Neural crest cell (in vitro differentiated cells): ENCODE measurements at regions not wholly inside any gene's neighbourhood (a gene's known extent, or its start where the extent isn't known, plus 50 kb on each side); places are given as distances from the start of the nearest gene placed in this dataset.

Experiments used
- DNase-seq: peaks from one replicate; pipeline ENCODE4 v3.0.0; 2021; ENCODE audit warnings: low read depth, mixed read lengths, low spot score
- H3K27ac Mint-ChIP-seq: one replicate; pipeline ENCODE4 v1.8.0; 2021; ENCODE audit warnings: mild to moderate bottlenecking, mixed read lengths; ENCODE audit not compliant: unreplicated experiment
- H3K27me3 Mint-ChIP-seq: 2 replicates; pipeline ENCODE4 v1.8.0; 2021; ENCODE audit warnings: low read depth, mild to moderate bottlenecking, mixed read lengths
- H3K36me3 Mint-ChIP-seq: 2 replicates; pipeline ENCODE4 v1.8.0; 2021; ENCODE audit warnings: low read depth, mild to moderate bottlenecking, mixed read lengths
- H3K4me1 Mint-ChIP-seq: 2 replicates; pipeline ENCODE4 v1.8.0; 2021; ENCODE audit warnings: mixed read lengths
- H3K4me3 Mint-ChIP-seq: one replicate; pipeline ENCODE4 v1.8.0; 2021; ENCODE audit warnings: mild to moderate bottlenecking, mixed read lengths
- H3K9me3 Mint-ChIP-seq: 2 replicates; pipeline ENCODE4 v1.8.0; 2021; ENCODE audit warnings: mixed read lengths
- CTCF ChIP-seq: fragments of 200-600 bp; sonication (generic); conservative IDR thresholded peaks from 2 replicates; pipeline ENCODE4 v1.5.0; 2021; ENCODE audit warnings: antibody characterized with exemption, mild to moderate bottlenecking

- TF ChIP-seq CTCF = no peak
- H3K27ac Mint-ChIP-seq = no peak overlapping the region
- no peak for DNase-seq
- no peaks in the 10 kb centered on the region for H3K27me3 Mint-ChIP-seq
- H3K9me3 Mint-ChIP-seq = peaks cover 3% of the 10 kb centered on the region
- H3K4me3 Mint-ChIP-seq = no peak overlapping the region
- peaks cover 3% of the 10 kb centered on the region for H3K4me1 Mint-ChIP-seq
- no peaks in the 10 kb centered on the region for H3K36me3 Mint-ChIP-seq
Observed at GRCh38 chr15:29440541-29440940, 170.9 kb upstream of the NSMCE3 start.

- H3K36me3 Mint-ChIP-seq = no peaks in the 10 kb centered on the region
- H3K27ac Mint-ChIP-seq = no peak overlapping the region
- TF ChIP-seq CTCF = no peak
- peaks cover 6% of the 10 kb centered on the region for H3K4me1 Mint-ChIP-seq
- H3K9me3 Mint-ChIP-seq = peaks cover 3% of the 10 kb centered on the region
- no peaks in the 10 kb centered on the region for H3K27me3 Mint-ChIP-seq
- no peak for DNase-seq
- no peak overlapping the region for H3K4me3 Mint-ChIP-seq
Observed at GRCh38 chr15:29438703-29439055, 169.1 kb upstream of the NSMCE3 start.

GRCh38 chr15:29437888-29438702 lies 168.5 kb upstream of the NSMCE3 start:
- Mint-ChIP-seq H3K27ac (no peak overlapping the region), H3K9me3 (peaks cover 3% of the 10 kb centered on the region), H3K27me3 (no peaks in the 10 kb centered on the region), H3K36me3 (no peaks in the 10 kb centered on the region), H3K4me1 (peaks cover 7% of the 10 kb centered on the region), H3K4me3 (no peak overlapping the region)
- DNase-seq = no peak
- TF ChIP-seq CTCF = no peak

GRCh38 chr15:29435811-29436210 lies 166.2 kb upstream of the NSMCE3 start:
- Mint-ChIP-seq H3K4me3 (no peak overlapping the region), H3K9me3 (peaks cover 3% of the 10 kb centered on the region), H3K4me1 (peaks cover 7% of the 10 kb centered on the region), H3K36me3 (no peaks in the 10 kb centered on the region), H3K27me3 (no peaks in the 10 kb centered on the region), H3K27ac (no peak overlapping the region)
- DNase-seq = no peak
- no peak for TF ChIP-seq CTCF

GRCh38 chr15:29434280-29434679 lies 164.7 kb upstream of the NSMCE3 start:
- no peak overlapping the region for H3K27ac Mint-ChIP-seq
- no peak for DNase-seq
- H3K36me3 Mint-ChIP-seq = no peaks in the 10 kb centered on the region
- H3K9me3 Mint-ChIP-seq = no peaks in the 10 kb centered on the region
- H3K4me1 Mint-ChIP-seq = peaks cover 7% of the 10 kb centered on the region
- no peaks in the 10 kb centered on the region for H3K27me3 Mint-ChIP-seq
- no peak for TF ChIP-seq CTCF
- H3K4me3 Mint-ChIP-seq = no peak overlapping the region
